HCT116 (cell line): ENCODE measurements at regions not wholly inside any gene's neighbourhood (a gene's known extent, or its start where the extent isn't known, plus 50 kb on each side); places are given as distances from the start of the nearest gene placed in this dataset.

ENCODE experiments used
- ATAC-seq: fragments of 200-7000 bp; cut with Tn5 transposase; 2 replicates; pipeline ENCODE4 v1.9.1; 2020; ENCODE audit warnings: mild to moderate bottlenecking, moderate library complexity
- BruUV-seq: library from RNA; stranded (reverse); fragments of 400-500 nt; replicated peaks from 2 replicates; lab custom pipeline; 2021; lab: Mats Ljungman, UMichigan
- CTCF ChIA-PET: fragments of 300-600 bp; sonication (Branson Sonifier 250); formaldehyde crosslinking; loops from one replicate; lab custom pipeline; 2021; ENCODE audit warnings: antibody characterized with exemption; lab: Charles Lee
- POLR2A ChIA-PET: fragments of 300-600, 350-600 bp; sonication (Branson Sonifier 250); formaldehyde crosslinking; loops from one replicate; lab custom pipeline; 2021; ENCODE audit warnings: antibody characterized with exemption; lab: Charles Lee
- RAD21 ChIA-PET, 2 experiments: fragments of 300-600 bp; sonication (Branson Sonifier 250); formaldehyde crosslinking; loops; one replicate each; lab custom pipeline; 2023; ENCODE audit warnings: low total read pairs in 2 of 2; ENCODE audit not compliant: uncharacterized antibody in 2 of 2, unreplicated experiment in 2 of 2, low non-redundant PET in 1 of 2; lab: Charles Lee
- DNase-seq: peaks from one replicate; pipeline ENCODE4 v3.0.0-alpha.2; 2010; ENCODE audit warnings: low read depth, low spot score
- H2AFZ ChIP-seq: fragments of 200-600 bp; shearing (Covaris generic), sonication (generic); 2 replicates; pipeline ENCODE4 v1.6.1; 2017; ENCODE audit warnings: low read depth, mixed run types, mixed read lengths, antibody characterized with exemption, low read length; ENCODE audit not compliant: poor library complexity, severe bottlenecking
- H3K27ac ChIP-seq: 2 replicates; pipeline ENCODE4 v1.5.1; 2012; ENCODE audit warnings: low read depth, low read length
- H3K27me3 ChIP-seq: fragments of 200-600 bp; sonication (generic); 2 replicates; pipeline ENCODE4 v1.6.1; 2016; ENCODE audit warnings: mixed run types, low read length, mixed read lengths; ENCODE audit not compliant: insufficient read depth
- H3K36me3 ChIP-seq, 2 experiments: fragments of 200-500 bp in 1 of 2; fragments of 200-600 bp in 1 of 2; sonication (Bioruptor generic) in 1 of 2; sonication (generic) in 1 of 2; 2 replicates each; pipeline versions ENCODE4 v1.5.1 to v1.6.1; 2014 to 2016; ENCODE audit warnings: low read length in 2 of 2, inconsistent platforms in 1 of 2, mixed read lengths in 1 of 2, mixed run types in 1 of 2; ENCODE audit not compliant: insufficient read depth in 2 of 2, control insufficient read depth in 1 of 2
- H3K4me1 ChIP-seq, 2 experiments: fragments of 200-600 bp in 1 of 2; sonication (generic) in 1 of 2; 2 replicates each; pipeline versions ENCODE4 v1.5.1 to v1.6.1; 2012 to 2017; ENCODE audit warnings: low read length in 2 of 2, inconsistent platforms in 1 of 2, mild to moderate bottlenecking in 1 of 2, mixed read lengths in 1 of 2, mixed run types in 1 of 2, moderate library complexity in 1 of 2; ENCODE audit not compliant: insufficient read depth in 2 of 2, control insufficient read depth in 1 of 2
- H3K4me2 ChIP-seq: fragments of 200-600 bp; sonication (generic); 2 replicates; pipeline ENCODE4 v1.6.1; 2017; ENCODE audit warnings: mixed run types, low read length, mixed read lengths
- H3K4me3 ChIP-seq, 2 experiments: fragments of 200-600 bp in 1 of 2; sonication (generic) in 1 of 2; replicated peaks in 1 of 2; 2 replicates each; pipeline ENCODE4 v1.5.1; 2011 to 2016; ENCODE audit warnings: low read length in 2 of 2, control low read depth in 1 of 2, low read depth in 1 of 2, mild to moderate bottlenecking in 1 of 2, mixed read lengths in 1 of 2, mixed run types in 1 of 2
- H3K79me2 ChIP-seq: fragments of 200-600 bp; sonication (generic); 2 replicates; pipeline ENCODE4 v1.6.1; 2017; ENCODE audit warnings: mild to moderate bottlenecking, mixed run types, low read length, moderate library complexity, mixed read lengths; ENCODE audit not compliant: insufficient read depth
- H3K9ac ChIP-seq: fragments of 200-600 bp; sonication (generic); 2 replicates; pipeline ENCODE4 v1.6.1; 2016; ENCODE audit warnings: low read length, mixed read lengths
- H3K9me2 ChIP-seq: fragments of 200-600 bp; sonication (generic), shearing (Covaris generic); 2 replicates; pipeline ENCODE4 v1.6.1; 2017; ENCODE audit warnings: mixed run types, mild to moderate bottlenecking, moderate library complexity; ENCODE audit not compliant: insufficient read depth
- H3K9me3 ChIP-seq, 2 experiments: fragments of 200-500 bp in 1 of 2; fragments of 200-600 bp in 1 of 2; sonication (Bioruptor generic) in 1 of 2; sonication (generic) in 1 of 2; 2 replicates each; pipeline ENCODE4 v1.6.1; 2014 to 2017; ENCODE audit warnings: low read length in 2 of 2, mixed read lengths in 2 of 2, inconsistent platforms in 1 of 2, low read depth in 1 of 2, mild to moderate bottlenecking in 1 of 2, mixed run types in 1 of 2, moderate library complexity in 1 of 2; ENCODE audit not compliant: control insufficient read depth in 1 of 2, insufficient read depth in 1 of 2
- H4K20me1 ChIP-seq: fragments of 200-600 bp; sonication (generic), shearing (Covaris generic); 2 replicates; pipeline ENCODE4 v1.6.1; 2017; ENCODE audit warnings: mixed run types, mild to moderate bottlenecking, moderate library complexity; ENCODE audit not compliant: insufficient read depth
- ATF3 ChIP-seq: IDR thresholded peaks from 2 replicates; pipeline ENCODE4 v1.6.1; 2012
- CBX3 ChIP-seq: IDR thresholded peaks from 2 replicates; pipeline ENCODE4 v1.6.1; 2012; ENCODE audit warnings: low read depth
- CEBPB ChIP-seq: IDR thresholded peaks from 2 replicates; pipeline ENCODE4 v1.6.1; 2012; ENCODE audit warnings: low read depth
- FOSL1 ChIP-seq: IDR thresholded peaks from 2 replicates; pipeline ENCODE4 v1.6.1; 2012; ENCODE audit warnings: low read depth
- POLR2A ChIP-seq: IDR thresholded peaks from 2 replicates; pipeline ENCODE4 v1.7.0; 2011; ENCODE audit warnings: borderline replicate concordance; ENCODE audit not compliant: insufficient read depth, insufficient read length; ENCODE audit errors: extremely low read depth
- POLR2AphosphoS5 ChIP-seq: IDR thresholded peaks from 2 replicates; pipeline ENCODE4 v1.6.1; 2011; ENCODE audit warnings: mild to moderate bottlenecking, low read depth, low read length, moderate library complexity
- SIN3A ChIP-seq: IDR thresholded peaks from 2 replicates; pipeline ENCODE4 v1.6.1; 2012; ENCODE audit warnings: low read depth
- SP1 ChIP-seq: IDR thresholded peaks from 2 replicates; pipeline ENCODE4 v1.6.1; 2012; ENCODE audit warnings: low read depth
- SRF ChIP-seq: IDR thresholded peaks from 2 replicates; pipeline ENCODE4 v1.6.1; 2012; ENCODE audit warnings: low read depth
- TCF7L2 ChIP-seq: IDR thresholded peaks from 2 replicates; pipeline ENCODE4 v1.7.0; 2011; ENCODE audit warnings: borderline replicate concordance, inconsistent platforms; ENCODE audit not compliant: insufficient read depth, insufficient read length; ENCODE audit errors: extremely low read depth
- YY1 ChIP-seq: IDR thresholded peaks from 2 replicates; pipeline ENCODE4 v1.6.1; 2011; ENCODE audit warnings: low read length, low read depth, moderate library complexity, mild to moderate bottlenecking; ENCODE audit not compliant: insufficient replicate concordance; ENCODE audit errors: extremely low read depth
- ZFX ChIP-seq: fragments of 450-650 bp; IDR thresholded peaks from 2 replicates; pipeline ENCODE4 v1.6.1; 2017
- intact Hi-C: fragments of 100-400 bp; cut with micrococcal nuclease; formaldehyde crosslinking; loops from 2 replicates; pipeline ENCODE4 v1.10.0; 2022
- TF ChIP-seq, protein P1 (sequence below): IDR thresholded peaks from 2 replicates; pipeline ENCODE4 v1.6.1; 2011; ENCODE audit warnings: mild to moderate bottlenecking, low read length, moderate library complexity; ENCODE audit not compliant: insufficient replicate concordance; ENCODE audit errors: extremely low read depth
- TF ChIP-seq, protein P2 (sequence below), 3 experiments: fragments of 200-600 bp in 1 of 3; sonication (generic) in 1 of 3; IDR thresholded peaks in 2 of 3; conservative IDR thresholded peaks in 1 of 3; 2 replicates each; pipeline ENCODE4 v1.5.1; 2012 to 2017; ENCODE audit warnings: low read depth in 2 of 3, low read length in 2 of 3, antibody characterized with exemption in 1 of 3, borderline replicate concordance in 1 of 3, control low read depth in 1 of 3, mild to moderate bottlenecking in 1 of 3, mixed read lengths in 1 of 3, mixed run types in 1 of 3, moderate library complexity in 1 of 3; ENCODE audit not compliant: insufficient read depth in 1 of 3

GRCh38 chr5:135158982-135159381, 125.0 kb upstream of the PITX1 start:
- no peak for TF ChIP-seq POLR2AphosphoS5
- TF ChIP-seq SIN3A = no peak
- TF ChIP-seq, protein P1, sequence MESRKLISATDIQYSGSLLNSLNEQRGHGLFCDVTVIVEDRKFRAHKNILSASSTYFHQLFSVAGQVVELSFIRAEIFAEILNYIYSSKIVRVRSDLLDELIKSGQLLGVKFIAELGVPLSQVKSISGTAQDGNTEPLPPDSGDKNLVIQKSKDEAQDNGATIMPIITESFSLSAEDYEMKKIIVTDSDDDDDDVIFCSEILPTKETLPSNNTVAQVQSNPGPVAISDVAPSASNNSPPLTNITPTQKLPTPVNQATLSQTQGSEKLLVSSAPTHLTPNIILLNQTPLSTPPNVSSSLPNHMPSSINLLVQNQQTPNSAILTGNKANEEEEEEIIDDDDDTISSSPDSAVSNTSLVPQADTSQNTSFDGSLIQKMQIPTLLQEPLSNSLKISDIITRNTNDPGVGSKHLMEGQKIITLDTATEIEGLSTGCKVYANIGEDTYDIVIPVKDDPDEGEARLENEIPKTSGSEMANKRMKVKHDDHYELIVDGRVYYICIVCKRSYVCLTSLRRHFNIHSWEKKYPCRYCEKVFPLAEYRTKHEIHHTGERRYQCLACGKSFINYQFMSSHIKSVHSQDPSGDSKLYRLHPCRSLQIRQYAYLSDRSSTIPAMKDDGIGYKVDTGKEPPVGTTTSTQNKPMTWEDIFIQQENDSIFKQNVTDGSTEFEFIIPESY = no peak
- TF ChIP-seq SP1 = no peak
- TF ChIP-seq CEBPB = no peak
- Histone ChIP-seq H3K9me2 (no peaks in the 10 kb centered on the region), H3K4me1 (peaks cover 0 to 11% of the 10 kb centered on the region in 2 experiments; a peak in 1 of 4 replicates), H3K36me3 (no peaks in the 10 kb centered on the region), H3K27me3 (no peaks in the 10 kb centered on the region), H3K4me3 (no peak overlapping the region), H4K20me1 (no peaks in the 10 kb centered on the region), H3K27ac (no peak overlapping the region), H3K79me2 (no peaks in the 10 kb centered on the region), H2AFZ (no peak overlapping the region), H3K9me3 (peaks cover 3 to 7% of the 10 kb centered on the region in 2 experiments; a peak in 1 of 4 replicates), H3K9ac (no peak overlapping the region), H3K4me2 (no peak overlapping the region)
- no peak for DNase-seq
- ChIA-PET RAD21 (no interaction called here), POLR2A (no interaction called here), CTCF (no interaction called here)
- no TSS peak for BruUV-seq
- ATAC-seq = no peak
- intact Hi-C loops = loop anchor here (1.0 kb wide), 1 partner anchor 48 kb away; no protein-coding TSS in a partner anchor

GRCh38 chr5:135158314-135158697, 124.3 kb upstream of the PITX1 start:
- Histone ChIP-seq H3K4me3 (no peak overlapping the region), H3K4me1 (peaks cover 0 to 11% of the 10 kb centered on the region in 2 experiments; a peak in 1 of 4 replicates), H3K79me2 (no peaks in the 10 kb centered on the region), H3K9me2 (no peaks in the 10 kb centered on the region), H3K9ac (no peak overlapping the region), H3K27me3 (no peaks in the 10 kb centered on the region), H3K27ac (no peak overlapping the region), H2AFZ (no peak overlapping the region), H4K20me1 (no peaks in the 10 kb centered on the region), H3K4me2 (no peak overlapping the region), H3K9me3 (peaks cover 3 to 7% of the 10 kb centered on the region in 2 experiments; a peak in 1 of 4 replicates), H3K36me3 (no peaks in the 10 kb centered on the region)
- ChIA-PET RAD21 (no interaction called here), CTCF (no interaction called here), POLR2A (no interaction called here)
- DNase-seq = no peak
- ATAC-seq = no peak
- no peak for TF ChIP-seq YY1
- TF ChIP-seq ZFX = no peak
- no peak for TF ChIP-seq ATF3
- TF ChIP-seq, protein P2, sequence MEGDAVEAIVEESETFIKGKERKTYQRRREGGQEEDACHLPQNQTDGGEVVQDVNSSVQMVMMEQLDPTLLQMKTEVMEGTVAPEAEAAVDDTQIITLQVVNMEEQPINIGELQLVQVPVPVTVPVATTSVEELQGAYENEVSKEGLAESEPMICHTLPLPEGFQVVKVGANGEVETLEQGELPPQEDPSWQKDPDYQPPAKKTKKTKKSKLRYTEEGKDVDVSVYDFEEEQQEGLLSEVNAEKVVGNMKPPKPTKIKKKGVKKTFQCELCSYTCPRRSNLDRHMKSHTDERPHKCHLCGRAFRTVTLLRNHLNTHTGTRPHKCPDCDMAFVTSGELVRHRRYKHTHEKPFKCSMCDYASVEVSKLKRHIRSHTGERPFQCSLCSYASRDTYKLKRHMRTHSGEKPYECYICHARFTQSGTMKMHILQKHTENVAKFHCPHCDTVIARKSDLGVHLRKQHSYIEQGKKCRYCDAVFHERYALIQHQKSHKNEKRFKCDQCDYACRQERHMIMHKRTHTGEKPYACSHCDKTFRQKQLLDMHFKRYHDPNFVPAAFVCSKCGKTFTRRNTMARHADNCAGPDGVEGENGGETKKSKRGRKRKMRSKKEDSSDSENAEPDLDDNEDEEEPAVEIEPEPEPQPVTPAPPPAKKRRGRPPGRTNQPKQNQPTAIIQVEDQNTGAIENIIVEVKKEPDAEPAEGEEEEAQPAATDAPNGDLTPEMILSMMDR (IDR thresholded peaks at IDR 0.05 in 2 of 3, conservative IDR thresholded peaks at IDR 0.05 in 1 of 3; ENCODE audit: borderline replicate concordance in 1 of 3, insufficient read depth in 1 of 3, low read depth in 2 of 3, low read length in 2 of 3) = no peak
- no peak for TF ChIP-seq CEBPB
- no peak for TF ChIP-seq SP1
- TF ChIP-seq FOSL1 = no peak
- no peak for TF ChIP-seq TCF7L2
- TF ChIP-seq POLR2A = no peak
- no peak for TF ChIP-seq CBX3
- no peak for TF ChIP-seq SRF
- BruUV-seq = no TSS peak
- intact Hi-C loops = loop anchor here (1.0 kb wide), 1 partner anchor 47 kb away; no protein-coding TSS in a partner anchor
